BJ (cell line): ENCODE measurements at regions not wholly inside any gene's neighbourhood (a gene's known extent, or its start where the extent isn't known, plus 50 kb on each side); places are given as distances from the start of the nearest gene placed in this dataset.

ENCODE experiments used
- CTCF ChIA-PET: fragments of 350-600 bp; formaldehyde crosslinking; extraction: SDS; loops from one replicate; lab custom pipeline; 2021; ENCODE audit warnings: antibody characterized with exemption, inconsistent platforms; lab: Yijun Ruan, JAX
- POLR2A ChIA-PET: fragments of 300-600 bp; sonication (Branson Sonifier 250); formaldehyde crosslinking; extraction: SDS; loops from one replicate; lab custom pipeline; 2021; ENCODE audit warnings: antibody characterized with exemption; lab: Charles Lee
- DNase-seq: peaks from one replicate; pipeline ENCODE4 v3.0.0-alpha.2; 2011; ENCODE audit warnings: low read depth
- H3K27me3 ChIP-seq: 2 replicates; pipeline ENCODE4 v1.6.0; 2011; ENCODE audit warnings: low read length; ENCODE audit not compliant: control insufficient read depth, insufficient read depth
- H3K36me3 ChIP-seq: 2 replicates; pipeline ENCODE4 v1.5.1; 2011; ENCODE audit warnings: low read length; ENCODE audit not compliant: control insufficient read depth, insufficient read depth
- H3K4me3 ChIP-seq: 2 replicates; pipeline ENCODE4 v1.5.1; 2011; ENCODE audit warnings: low read depth, mild to moderate bottlenecking, control low read depth, low read length
- CTCF ChIP-seq: IDR thresholded peaks from 2 replicates; pipeline ENCODE4 v1.5.1; 2011; ENCODE audit warnings: low read depth, mild to moderate bottlenecking, control low read depth, inconsistent platforms, low read length, moderate library complexity; ENCODE audit not compliant: insufficient read depth

GRCh38 chr6:43865932-43866645 is 96.1 kb downstream of the VEGFA start:
- Histone ChIP-seq H3K36me3 (no peaks in the 10 kb centered on the region), H3K4me3 (no peak overlapping the region), H3K27me3 (peaks cover 20% of the 10 kb centered on the region)
- no peak for TF ChIP-seq CTCF
- DNase-seq = no peak
- ChIA-PET POLR2A (no interaction called here), CTCF (interaction anchor here (1.0 to 1.7 kb wide), 3 partner anchors 9 to 113 kb away, joined by 3 to 6 read pairs (median 4); no protein-coding TSS in a partner anchor)

- DNase-seq = no peak
- no peaks in the 10 kb centered on the region for H3K36me3 ChIP-seq
- ChIA-PET CTCF (interaction anchor here (1.0 kb wide), 1 partner anchor 11 kb away, joined by 3 read pairs; no protein-coding TSS in a partner anchor), POLR2A (no interaction called here)
- no peak for TF ChIP-seq CTCF
- no peak overlapping the region for H3K4me3 ChIP-seq
- peaks cover 21% of the 10 kb centered on the region for H3K27me3 ChIP-seq
Measured at GRCh38 chr6:43865086-43865485, 95.1 kb downstream of the VEGFA start.

GRCh38 chr6:43862925-43863324 is 92.9 kb downstream of the VEGFA start:
- Histone ChIP-seq H3K36me3 (no peaks in the 10 kb centered on the region), H3K27me3 (peaks cover 21% of the 10 kb centered on the region), H3K4me3 (no peak overlapping the region)
- CTCF ChIA-PET = interaction anchor here (1.3 kb wide), 1 partner anchor 89 kb away, joined by 3 read pairs; no protein-coding TSS in a partner anchor
- POLR2A ChIA-PET = no interaction called here
- no peak for DNase-seq
- no peak for TF ChIP-seq CTCF

GRCh38 chr6:43861212-43861894 is 91.3 kb downstream of the VEGFA start:
- H3K4me3 ChIP-seq = no peak overlapping the region
- DNase-seq = no peak
- peaks cover 20% of the 10 kb centered on the region for H3K27me3 ChIP-seq
- no peak for TF ChIP-seq CTCF
- ChIA-PET CTCF (no interaction called here), POLR2A (no interaction called here)
- H3K36me3 ChIP-seq = no peaks in the 10 kb centered on the region

GRCh38 chr6:43860285-43860684 is 90.3 kb downstream of the VEGFA start:
- Histone ChIP-seq H3K36me3 (no peaks in the 10 kb centered on the region), H3K4me3 (no peak overlapping the region), H3K27me3 (peaks cover 19% of the 10 kb centered on the region)
- DNase-seq = no peak
- ChIA-PET POLR2A (no interaction called here), CTCF (no interaction called here)
- TF ChIP-seq CTCF = no peak
